GM23248 (cell line): ENCODE measurements at regions not wholly inside any gene's neighbourhood (a gene's known extent, or its start where the extent isn't known, plus 50 kb on each side); places are given as distances from the start of the nearest gene placed in this dataset.

ENCODE experiments used
- EZH2 ChIP-seq: fragments of 200-600 bp; sonication (generic); IDR thresholded peaks from 2 replicates; pipeline ENCODE4 v1.6.1; 2018; ENCODE audit warnings: antibody characterized with exemption, mild to moderate bottlenecking; ENCODE audit not compliant: insufficient read depth, poor library complexity, severe bottlenecking
- EZH2phosphoT487 ChIP-seq: fragments of 200-600 bp; sonication (generic); IDR thresholded peaks from 2 replicates; pipeline ENCODE4 v1.6.1; 2018; ENCODE audit warnings: antibody characterized with exemption, moderate library complexity, mild to moderate bottlenecking, low read depth; ENCODE audit not compliant: insufficient read depth

- TF ChIP-seq EZH2 (no peak), EZH2phosphoT487 (no peak)
These were observed 270.4 kb downstream of the PREX1 start for GRCh38 chr20:48557380-48557779.
